ENCODE measurements at regions not wholly inside any gene's neighbourhood (a gene's known extent, or its start where the extent isn't known, plus 50 kb on each side); places are given as distances from the start of the nearest gene placed in this dataset.

- H3K27ac ChIP-seq, result no peak overlapping the region
- no peak for DNase-seq (ENCODE audit: low read depth, low spot score)
These were observed 979.7 kb upstream of the TMEM132C start for GRCh38 chr12:127287256-127287655.

DNA sequence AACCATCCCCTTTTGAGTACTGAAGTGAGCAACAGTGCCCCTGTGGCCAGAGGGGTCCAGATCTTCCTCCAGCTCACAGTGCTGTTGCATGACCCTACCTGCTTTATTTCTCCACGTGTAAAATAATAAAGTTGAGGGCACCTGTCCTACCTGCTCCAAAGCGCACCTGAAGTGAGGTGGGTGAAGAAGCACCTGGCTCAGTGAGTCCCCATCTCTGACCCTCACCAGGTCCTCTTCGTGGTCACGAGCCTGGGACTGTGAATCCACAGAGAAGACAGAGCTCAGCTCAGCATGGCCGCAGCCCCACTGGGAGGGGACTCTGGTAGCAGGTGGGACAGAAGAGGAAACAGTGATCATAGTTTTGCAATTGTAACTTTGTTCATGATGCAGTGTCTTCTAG, 976.7 kb upstream of the TMEM132C start:
- H3K27ac ChIP-seq, result no peak overlapping the region
- DNase-seq (ENCODE audit: low read depth, low spot score), result no peak

GRCh38 chr12:127292736-127293135, 974.2 kb upstream of the TMEM132C start:
- no peak for DNase-seq (ENCODE audit: low read depth, low spot score)
- no peak overlapping the region for H3K27ac ChIP-seq

GRCh38 chr12:127293507-127294310, 973.3 kb upstream of the TMEM132C start:
- no peak for DNase-seq (ENCODE audit: low read depth, low spot score)
- no peak overlapping the region for H3K27ac ChIP-seq

DNA sequence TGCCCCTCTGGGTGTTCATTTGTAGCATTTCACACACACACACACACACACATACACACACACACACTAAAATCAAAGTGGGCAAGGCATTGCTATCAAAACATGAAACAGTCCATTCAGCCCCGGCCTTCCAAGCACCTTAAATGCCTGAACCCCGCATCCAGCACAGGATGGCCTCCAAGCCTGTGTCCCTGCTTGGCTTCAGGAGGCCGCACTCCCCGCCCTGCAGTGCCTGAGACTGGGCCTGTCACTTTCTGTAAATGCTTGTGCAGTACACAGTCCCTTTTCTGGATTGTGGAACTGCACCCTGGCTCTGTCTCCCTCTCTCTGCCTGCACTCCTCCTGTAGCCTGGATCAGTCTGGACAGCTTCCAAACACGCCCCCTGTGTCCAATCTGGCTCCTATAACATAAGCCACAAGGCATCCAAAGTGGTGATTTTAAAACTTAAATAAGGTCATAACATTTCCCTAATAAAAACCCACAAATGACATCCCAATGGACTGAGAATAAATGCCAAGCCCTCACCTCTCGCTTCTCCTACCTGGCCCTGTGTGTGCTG, 972.2 kb upstream of the TMEM132C start:
- no peak overlapping the region for H3K27ac ChIP-seq

DNA sequence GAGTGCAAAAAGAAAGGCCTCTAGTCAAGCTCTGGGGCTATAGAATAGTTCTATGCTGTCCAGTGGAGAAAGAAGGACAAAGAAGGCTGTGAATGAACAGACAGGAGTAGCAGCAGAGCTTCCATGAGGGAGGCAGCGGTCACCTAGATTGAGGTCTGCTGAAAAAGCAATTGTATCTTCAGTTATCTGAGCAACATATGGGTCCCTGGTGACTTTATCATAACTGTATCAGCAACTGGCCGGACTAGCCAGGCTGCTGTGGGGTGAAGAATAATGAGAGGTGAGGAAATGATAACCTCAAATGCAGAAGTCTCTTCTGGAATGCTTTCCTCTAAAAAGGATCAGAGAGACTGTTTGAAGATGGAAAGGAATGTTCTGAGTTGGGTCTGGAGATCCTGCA, 971.3 kb upstream of the TMEM132C start:
- DNase-seq (ENCODE audit: low read depth, low spot score), result no peak

More for the DNA sequence above, 972.2 kb upstream of the TMEM132C start:
- DNase-seq (ENCODE audit: low read depth, low spot score), result no peak

GRCh38 chr12:127296591-127296990, 970.4 kb upstream of the TMEM132C start:
- H3K27ac ChIP-seq, result no peak overlapping the region
- no peak for DNase-seq (ENCODE audit: low read depth, low spot score)

More for the DNA sequence above, 971.3 kb upstream of the TMEM132C start:
- H3K27ac ChIP-seq, result no peak overlapping the region

- no peak for DNase-seq (ENCODE audit: low read depth, low spot score)
These were observed 969.6 kb upstream of the TMEM132C start for GRCh38 chr12:127297327-127297726.

GRCh38 chr12:127300075-127300474, 966.9 kb upstream of the TMEM132C start:
- no peak for DNase-seq (ENCODE audit: low read depth, low spot score)

More at GRCh38 chr12:127297327-127297726, 969.6 kb upstream of the TMEM132C start:
- no peak overlapping the region for H3K27ac ChIP-seq

DNA sequence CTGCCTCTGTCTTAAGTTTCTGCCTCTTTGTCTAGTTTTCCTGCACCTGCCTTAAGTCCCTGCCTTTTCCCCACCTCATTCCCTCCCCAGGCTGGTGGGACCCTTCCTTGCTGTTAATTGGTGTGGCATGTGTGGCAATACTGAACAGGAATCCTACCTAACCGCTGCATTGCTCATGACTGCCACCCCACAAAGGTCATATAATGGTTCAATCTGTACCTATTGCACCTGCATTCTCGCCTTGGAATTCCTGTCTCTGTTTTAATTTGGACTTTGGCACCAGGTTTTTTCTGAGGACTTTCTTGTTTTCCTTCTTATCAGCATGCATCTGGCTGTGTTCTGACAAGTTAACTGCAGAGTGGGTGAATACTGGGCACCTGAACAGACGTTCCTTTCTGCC, 966.2 kb upstream of the TMEM132C start:
- no peak overlapping the region for H3K27ac ChIP-seq
- no peak for DNase-seq (ENCODE audit: low read depth, low spot score)

More at GRCh38 chr12:127300075-127300474, 966.9 kb upstream of the TMEM132C start:
- H3K27ac ChIP-seq, result no peak overlapping the region

GRCh38 chr12:127301876-127302275, 965.1 kb upstream of the TMEM132C start:
- H3K27ac ChIP-seq, result no peak overlapping the region
- no peak for DNase-seq (ENCODE audit: low read depth, low spot score)

DNA sequence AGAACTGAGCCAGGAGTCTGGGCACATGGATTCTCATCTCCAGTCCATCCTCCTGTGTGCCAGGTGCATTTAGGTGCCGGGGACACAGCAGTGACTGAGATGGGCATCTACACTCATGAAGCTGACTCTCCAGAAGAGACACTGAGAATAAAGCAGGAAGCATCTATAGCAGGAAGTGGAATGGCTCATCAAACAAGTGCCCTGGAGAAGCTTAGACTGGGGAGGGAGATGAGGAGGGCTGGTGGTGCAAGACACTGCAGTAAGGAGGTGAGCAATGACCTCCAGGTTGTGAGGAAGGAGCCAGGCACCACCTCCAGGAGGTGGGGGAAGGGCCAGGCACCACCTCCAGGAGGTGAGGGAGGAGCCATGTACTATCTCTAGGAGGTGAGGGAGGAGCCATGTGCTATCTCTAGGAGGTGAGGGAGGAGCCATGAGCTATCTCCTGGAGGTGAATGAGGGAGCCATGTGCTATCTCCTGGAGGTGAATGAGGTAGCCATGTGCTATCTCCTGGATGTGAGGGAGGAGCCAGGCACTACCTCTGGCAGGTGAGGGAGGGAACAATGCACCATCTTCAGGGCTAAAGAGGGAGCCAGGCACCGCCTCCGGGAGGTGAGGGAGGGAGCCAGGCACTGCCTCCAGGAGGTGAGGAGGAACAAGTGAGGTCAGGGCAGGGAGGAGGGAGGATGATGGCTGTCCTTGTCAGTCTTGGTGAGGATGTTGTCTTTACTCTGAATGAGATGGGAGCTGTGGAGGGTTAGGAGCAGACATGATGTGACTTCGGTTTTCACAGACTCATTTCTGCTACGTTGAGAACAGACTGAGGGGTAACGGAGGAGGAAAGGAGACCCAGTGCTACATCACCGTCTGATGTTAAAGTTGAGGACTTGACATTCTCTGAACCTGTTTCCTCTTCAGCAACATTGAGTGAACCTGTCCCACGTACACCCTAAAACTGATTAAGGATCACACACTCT, 961.9 kb upstream of the TMEM132C start:
- DNase-seq (ENCODE audit: low read depth, low spot score), result no peak
- no peak overlapping the region for H3K27ac ChIP-seq

DNA sequence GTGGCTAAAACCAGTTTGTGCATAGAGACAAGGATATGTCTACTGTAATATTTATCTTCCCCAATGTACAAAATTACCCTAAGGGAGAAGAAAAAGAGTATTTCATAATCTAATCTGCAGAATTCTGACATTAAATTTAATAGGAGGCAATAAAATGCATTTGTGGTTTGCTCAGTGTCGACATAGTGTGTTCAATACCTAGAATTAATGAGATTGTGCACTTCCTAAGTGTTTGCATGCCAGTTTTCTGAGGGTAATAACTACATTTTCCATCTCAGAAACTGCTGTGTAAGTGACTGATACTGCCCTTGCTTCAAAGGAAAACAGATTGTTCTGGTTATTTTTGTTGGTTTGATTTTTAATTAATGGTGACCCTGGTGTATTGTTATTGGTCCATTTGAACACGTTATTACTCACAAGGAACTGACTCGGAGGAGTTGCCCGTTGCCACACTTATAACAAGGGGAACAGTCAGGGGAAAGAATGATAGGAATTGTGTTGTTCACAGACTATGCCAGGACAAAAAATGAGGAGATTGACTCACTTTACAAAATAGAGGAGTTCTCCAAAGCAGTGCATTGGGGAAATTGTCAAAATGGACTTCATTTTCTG, 960.3 kb upstream of the TMEM132C start:
- no peak overlapping the region for H3K27ac ChIP-seq
- no peak for DNase-seq (ENCODE audit: low read depth, low spot score)

DNA sequence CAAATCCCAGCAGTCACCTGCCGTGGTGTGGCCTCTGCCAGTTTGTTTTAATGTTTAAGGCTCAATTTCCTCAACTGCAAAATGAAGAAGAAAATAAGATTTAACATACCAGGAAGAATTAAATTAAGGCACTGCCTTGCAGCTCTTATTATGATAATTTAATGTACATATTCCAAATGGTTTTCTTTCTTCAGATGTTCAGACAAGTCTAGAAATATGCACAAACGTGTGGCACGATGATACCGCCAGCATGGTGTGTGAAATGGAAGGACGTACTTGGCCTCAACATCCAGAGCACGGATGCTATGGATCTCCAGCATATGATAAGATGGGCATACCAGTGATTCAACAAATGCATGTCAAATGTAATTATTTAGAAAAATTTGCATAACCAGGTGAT, 959.4 kb upstream of the TMEM132C start:
- DNase-seq (ENCODE audit: low read depth, low spot score), result no peak
- H3K27ac ChIP-seq, result no peak overlapping the region

- H3K27ac ChIP-seq, result no peak overlapping the region
- DNase-seq (ENCODE audit: low read depth, low spot score), result no peak
These were observed 958.8 kb upstream of the TMEM132C start for GRCh38 chr12:127308148-127308547.

DNA sequence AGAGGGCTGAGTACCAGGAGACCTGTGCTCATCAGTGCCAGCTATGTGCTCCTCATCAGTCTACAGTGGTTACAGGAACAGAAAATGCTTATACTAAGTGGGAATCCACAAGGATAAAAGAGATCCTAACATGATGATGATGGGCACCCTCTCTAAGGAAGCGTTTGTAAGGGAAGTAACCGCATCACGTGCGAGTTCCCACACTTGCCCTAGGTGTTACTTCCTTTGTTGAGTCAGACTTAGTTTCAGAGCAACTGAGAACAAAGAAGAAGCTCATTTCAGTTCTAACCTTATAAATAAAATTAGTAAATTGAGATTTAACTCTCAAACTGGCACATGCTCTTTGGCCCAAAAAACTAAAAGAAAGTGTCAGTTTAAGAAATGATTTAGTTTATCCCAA, 956.4 kb upstream of the TMEM132C start:
- no peak overlapping the region for H3K27ac ChIP-seq
- no peak for DNase-seq (ENCODE audit: low read depth, low spot score)

GRCh38 chr12:127311720-127312364, 955.1 kb upstream of the TMEM132C start:
- H3K27ac ChIP-seq, result no peak overlapping the region

GRCh38 chr12:127324681-127325080, 942.3 kb upstream of the TMEM132C start:
- DNase-seq (ENCODE audit: low read depth, low spot score), result no peak
- H3K27ac ChIP-seq, result no peak overlapping the region

More at GRCh38 chr12:127311720-127312364, 955.1 kb upstream of the TMEM132C start:
- DNase-seq (ENCODE audit: low read depth, low spot score), result no peak

DNA sequence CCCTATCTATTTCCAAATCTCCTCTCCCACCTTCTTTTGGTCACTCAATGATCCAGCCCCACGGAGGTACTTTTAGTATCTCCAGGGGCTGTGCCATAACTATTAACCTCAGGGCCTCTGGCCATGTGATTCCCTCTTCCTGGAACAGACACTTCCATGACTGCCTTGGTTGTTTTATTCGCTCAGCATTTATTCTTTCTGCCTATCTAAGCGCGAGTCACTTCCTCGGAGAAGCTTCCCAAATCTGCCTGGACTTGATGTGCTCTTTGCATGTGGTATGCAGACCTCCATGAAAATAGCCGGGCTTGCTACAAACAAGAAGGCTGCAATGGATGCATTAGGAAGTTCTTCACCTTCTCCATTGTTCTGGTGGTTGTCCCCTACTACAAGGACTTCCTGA, 939.0 kb upstream of the TMEM132C start:
- no peak for DNase-seq (ENCODE audit: low read depth, low spot score)

GRCh38 chr12:127328867-127329266, 938.1 kb upstream of the TMEM132C start:
- no peak for DNase-seq (ENCODE audit: low read depth, low spot score)
- no peak overlapping the region for H3K27ac ChIP-seq

More for the DNA sequence above, 939.0 kb upstream of the TMEM132C start:
- H3K27ac ChIP-seq, result peak overlapping the region; percentile 30
